ENCODE measurements at regions not wholly inside any gene's neighbourhood (a gene's known extent, or its start where the extent isn't known, plus 50 kb on each side); places are given as distances from the start of the nearest gene placed in this dataset.

GRCh38 chr4:24168658-24169057, 278.8 kb upstream of the PPARGC1A start:
- TF ChIP-seq POLR2A (IDR thresholded peaks at IDR 0.05) (no peak), CTCF (IDR thresholded peaks at IDR 0.05) (no peak)
